CD4-positive, alpha-beta T cell treated with Interleukin-10 for 1 hour (primary cell): ENCODE measurements at regions not wholly inside any gene's neighbourhood (a gene's known extent, or its start where the extent isn't known, plus 50 kb on each side); places are given as distances from the start of the nearest gene placed in this dataset.

Experiments
- DNase-seq: peaks from one replicate; pipeline ENCODE4 v3.0.0-alpha.2; 2020

DNA sequence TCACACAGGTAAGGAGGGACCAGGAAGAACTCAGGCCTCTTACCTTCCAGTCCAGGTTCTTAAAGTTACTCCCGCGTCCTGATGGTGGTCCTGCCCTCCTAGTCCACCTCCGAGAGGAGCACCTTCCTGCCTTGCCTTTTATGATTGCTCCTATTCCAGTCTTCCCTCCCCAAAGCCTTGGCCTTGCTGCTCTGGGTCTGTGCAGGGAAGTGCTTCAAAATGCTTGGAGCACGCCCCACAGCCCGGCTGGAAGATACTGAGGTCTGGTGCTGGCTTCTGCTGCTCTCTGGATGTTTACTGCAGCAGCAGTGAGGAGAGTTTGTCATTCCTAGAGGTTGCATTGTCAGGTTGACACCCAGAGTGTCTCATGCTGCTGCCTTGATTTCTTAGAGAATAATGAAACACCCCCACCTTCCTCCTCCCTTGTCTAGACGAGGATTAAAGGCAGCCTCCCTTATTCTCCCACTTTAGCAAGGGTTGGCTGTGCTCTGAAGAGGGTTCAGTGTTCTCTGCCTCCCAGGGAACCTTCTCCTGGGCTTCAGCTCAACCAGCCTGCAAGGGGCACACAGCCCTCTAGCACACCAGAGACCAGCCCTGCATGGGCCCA is 142.2 kb upstream of the CACNA1E start:
- no peak for DNase-seq

GRCh38 chr1:181344091-181344490 is 139.2 kb upstream of the CACNA1E start:
- DNase-seq = no peak

GRCh38 chr1:181345146-181345545 is 138.2 kb upstream of the CACNA1E start:
- DNase-seq = no peak

- no peak for DNase-seq
Observed at GRCh38 chr1:181347495-181348390, 135.6 kb upstream of the CACNA1E start.

DNA sequence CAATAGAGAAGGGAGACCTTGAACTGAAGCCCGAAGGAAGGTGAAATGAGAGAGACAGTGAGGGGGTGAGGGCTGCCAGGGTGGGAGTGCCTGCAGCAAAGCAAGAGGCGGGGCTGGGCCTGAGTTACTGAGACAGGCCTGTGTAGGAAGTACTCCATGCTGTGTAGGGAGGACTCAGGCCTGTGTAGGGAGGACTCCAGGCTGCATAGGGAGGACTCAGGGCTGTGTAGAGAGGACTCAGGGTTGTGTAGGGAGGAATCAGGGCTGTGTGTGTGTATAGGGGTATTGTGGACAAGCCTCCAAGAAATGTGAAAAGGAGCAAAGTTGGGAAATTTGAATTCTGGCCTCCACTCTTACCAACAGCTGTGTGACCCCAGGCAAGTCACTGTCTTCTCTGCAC is 133.8 kb upstream of the CACNA1E start:
- no peak for DNase-seq

- DNase-seq = no peak
Observed at GRCh38 chr1:181350131-181350530, 133.2 kb upstream of the CACNA1E start.

DNA sequence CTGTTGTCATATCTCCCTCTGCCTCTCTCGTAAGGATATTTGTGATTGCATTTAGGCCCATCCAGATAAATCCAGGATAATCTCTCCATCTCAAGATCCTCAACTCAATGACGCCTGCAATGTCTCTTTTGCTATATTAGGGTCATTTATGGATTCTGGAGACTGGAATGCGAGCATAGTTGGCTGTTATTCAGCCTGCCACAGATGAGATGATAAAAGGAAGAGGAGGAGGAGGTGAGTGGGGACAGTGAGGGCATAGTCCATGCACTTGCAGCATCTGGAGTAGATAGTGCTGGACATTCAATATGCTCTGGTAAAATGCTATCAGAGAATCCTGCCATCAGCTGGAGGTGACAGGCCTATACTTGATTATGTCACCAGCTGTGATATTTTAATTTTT is 131.6 kb upstream of the CACNA1E start:
- DNase-seq = no peak

- no peak for DNase-seq
Observed at GRCh38 chr1:181352695-181353094, 130.6 kb upstream of the CACNA1E start.

- no peak for DNase-seq
Observed at GRCh38 chr1:181353526-181353925, 129.8 kb upstream of the CACNA1E start.

- DNase-seq = no peak
Observed at GRCh38 chr1:181354865-181355264, 128.5 kb upstream of the CACNA1E start.

- DNase-seq = no peak
Observed at GRCh38 chr1:181356505-181357340, 126.6 kb upstream of the CACNA1E start.

- DNase-seq = no peak
Observed at GRCh38 chr1:181359012-181359411, 124.3 kb upstream of the CACNA1E start.

- DNase-seq = no peak
Observed at GRCh38 chr1:181364801-181365200, 118.5 kb upstream of the CACNA1E start.

DNA sequence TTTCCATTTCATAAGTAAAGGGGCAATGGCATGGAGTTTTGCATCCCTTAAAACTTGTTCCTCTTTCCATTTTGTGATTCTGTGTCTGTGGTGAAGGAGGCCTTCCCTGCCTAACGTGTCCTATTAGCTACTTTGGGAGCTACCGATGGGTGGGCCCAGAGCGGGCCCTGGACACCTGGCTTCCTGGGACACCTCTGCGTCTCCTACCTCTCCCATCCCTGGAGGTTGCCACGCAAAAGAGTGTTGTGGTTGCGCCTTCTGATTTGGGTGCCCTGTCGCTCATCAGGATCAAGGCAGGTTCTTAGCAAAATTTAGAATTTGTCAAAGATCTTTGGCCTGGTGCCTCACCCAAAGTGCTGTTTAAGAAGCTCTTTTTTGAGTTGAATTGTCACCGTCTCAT is 116.4 kb upstream of the CACNA1E start:
- no peak for DNase-seq

- DNase-seq = no peak
Observed at GRCh38 chr1:181369416-181369815, 113.9 kb upstream of the CACNA1E start.

GRCh38 chr1:181383695-181384094 is 99.6 kb upstream of the CACNA1E start:
- DNase-seq = no peak

DNA sequence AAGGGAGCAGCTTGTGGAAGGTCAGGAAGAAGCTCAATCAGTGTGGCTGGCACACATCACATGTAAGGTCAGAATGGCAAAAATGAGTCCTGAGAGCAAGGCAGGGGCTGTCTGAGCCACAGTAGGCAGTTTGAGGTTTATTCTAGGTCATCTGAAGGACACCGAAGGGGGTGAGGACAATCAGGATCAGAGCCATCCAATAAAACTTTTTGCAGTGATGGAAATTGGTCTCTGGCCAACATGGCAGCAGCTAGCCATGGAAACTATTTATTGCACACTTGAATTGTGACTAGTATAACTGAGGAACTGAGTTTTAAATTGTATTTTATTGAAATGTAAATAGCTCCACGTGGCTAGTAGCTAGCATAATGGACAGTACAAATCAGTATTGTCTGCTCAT is 97.0 kb upstream of the CACNA1E start:
- no peak for DNase-seq

- no peak for DNase-seq
Observed at GRCh38 chr1:181386951-181387350, 96.4 kb upstream of the CACNA1E start.

GRCh38 chr1:181387702-181388101 is 95.6 kb upstream of the CACNA1E start:
- no peak for DNase-seq

DNA sequence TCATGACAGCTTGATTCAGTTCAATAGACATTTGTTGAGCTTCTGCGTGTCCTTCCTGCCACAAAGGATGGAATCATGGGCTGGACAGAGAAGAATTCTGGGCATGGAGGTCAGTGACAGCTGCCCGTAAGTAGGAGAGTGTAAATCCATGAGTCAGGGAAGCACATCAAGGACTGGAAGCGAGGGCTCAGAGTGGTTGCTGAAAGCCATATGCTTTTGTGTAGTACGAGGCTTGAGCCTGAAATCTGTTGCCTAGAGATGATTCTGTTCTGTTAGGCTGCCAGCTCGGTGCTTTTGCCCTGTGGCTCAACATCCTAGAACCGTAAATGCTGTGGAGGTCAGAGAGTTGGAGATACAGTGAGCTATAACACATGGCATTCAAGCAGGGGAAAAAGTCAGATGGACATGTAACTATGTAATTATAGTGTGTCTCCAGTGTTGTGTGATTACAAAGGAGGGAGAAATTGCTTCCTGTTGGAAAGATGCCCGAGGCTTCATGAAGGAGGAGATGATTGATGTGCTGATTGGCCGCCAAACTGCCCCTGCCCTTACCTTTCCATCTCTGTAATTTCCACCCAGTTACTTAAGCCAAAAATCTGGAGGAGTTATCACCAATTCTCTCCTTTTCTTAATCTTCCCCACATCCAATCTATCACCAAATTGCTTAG is 92.8 kb upstream of the CACNA1E start:
- no peak for DNase-seq

GRCh38 chr1:181391301-181391900 is 91.9 kb upstream of the CACNA1E start:
- no peak for DNase-seq

DNA sequence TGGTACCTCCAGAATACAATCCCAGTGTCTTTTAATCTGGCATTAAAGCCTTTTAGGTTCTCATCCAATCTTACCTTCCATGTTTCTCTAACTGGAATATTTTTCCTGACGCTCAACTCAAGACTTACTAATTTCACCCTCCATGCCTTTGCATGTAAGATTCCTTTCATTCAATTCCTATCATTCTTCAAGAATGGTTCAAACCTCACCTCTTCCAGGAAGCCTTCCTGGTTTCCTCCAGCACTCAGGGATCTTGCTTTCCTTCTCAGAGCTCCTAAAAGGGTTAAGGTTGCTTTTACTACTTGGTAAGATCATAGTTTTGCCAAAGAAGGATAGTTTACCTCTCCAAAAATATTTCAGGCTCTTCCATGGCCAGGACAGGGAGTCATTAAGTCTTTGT is 91.2 kb upstream of the CACNA1E start:
- DNase-seq = no peak
